ENCODE measurements at regions not wholly inside any gene's neighbourhood (a gene's known extent, or its start where the extent isn't known, plus 50 kb on each side); places are given as distances from the start of the nearest gene placed in this dataset.

DNA sequence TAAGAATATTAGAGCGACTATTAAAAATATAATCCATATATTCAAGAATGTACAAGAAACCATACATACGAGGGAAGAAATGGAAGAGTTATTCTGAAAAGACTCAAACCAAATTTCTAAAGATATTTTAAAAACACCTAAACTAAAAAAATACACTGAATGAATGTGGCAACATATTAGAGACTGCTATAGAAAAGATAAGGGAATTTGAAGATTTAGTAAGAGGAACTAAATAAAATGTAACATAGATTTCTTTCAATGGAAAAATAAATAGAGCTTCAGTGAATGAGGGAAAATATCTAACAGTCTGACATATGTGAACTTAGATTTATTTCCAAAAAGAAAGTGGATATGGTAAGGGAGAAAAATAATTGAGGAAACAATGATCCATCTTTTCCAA, 194.9 kb upstream of the STXBP5 start:
- TF ChIP-seq, protein P1, sequence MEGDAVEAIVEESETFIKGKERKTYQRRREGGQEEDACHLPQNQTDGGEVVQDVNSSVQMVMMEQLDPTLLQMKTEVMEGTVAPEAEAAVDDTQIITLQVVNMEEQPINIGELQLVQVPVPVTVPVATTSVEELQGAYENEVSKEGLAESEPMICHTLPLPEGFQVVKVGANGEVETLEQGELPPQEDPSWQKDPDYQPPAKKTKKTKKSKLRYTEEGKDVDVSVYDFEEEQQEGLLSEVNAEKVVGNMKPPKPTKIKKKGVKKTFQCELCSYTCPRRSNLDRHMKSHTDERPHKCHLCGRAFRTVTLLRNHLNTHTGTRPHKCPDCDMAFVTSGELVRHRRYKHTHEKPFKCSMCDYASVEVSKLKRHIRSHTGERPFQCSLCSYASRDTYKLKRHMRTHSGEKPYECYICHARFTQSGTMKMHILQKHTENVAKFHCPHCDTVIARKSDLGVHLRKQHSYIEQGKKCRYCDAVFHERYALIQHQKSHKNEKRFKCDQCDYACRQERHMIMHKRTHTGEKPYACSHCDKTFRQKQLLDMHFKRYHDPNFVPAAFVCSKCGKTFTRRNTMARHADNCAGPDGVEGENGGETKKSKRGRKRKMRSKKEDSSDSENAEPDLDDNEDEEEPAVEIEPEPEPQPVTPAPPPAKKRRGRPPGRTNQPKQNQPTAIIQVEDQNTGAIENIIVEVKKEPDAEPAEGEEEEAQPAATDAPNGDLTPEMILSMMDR (conservative IDR thresholded peaks at IDR 0.05; ENCODE audit: low read length), result no peak
- no peak for TF ChIP-seq EZH2phosphoT487 (IDR thresholded peaks at IDR 0.05; ENCODE audit: borderline replicate concordance, low read depth, low read length)
